CD14-positive monocyte (primary cell): ENCODE measurements at regions not wholly inside any gene's neighbourhood (a gene's known extent, or its start where the extent isn't known, plus 50 kb on each side); places are given as distances from the start of the nearest gene placed in this dataset.

Source experiments
- DNase-seq, 3 donors: peaks; one replicate each; pipeline ENCODE4 v3.0.0-alpha.2; 2011 to 2022
- H2AFZ ChIP-seq: 2 replicates; pipeline ENCODE4 v1.6.0; 2012; ENCODE audit warnings: mild to moderate bottlenecking, low read depth, low read length, inconsistent platforms; ENCODE audit not compliant: insufficient read depth, poor library complexity, severe bottlenecking
- H3K27ac ChIP-seq, 2 donors: 1 replicate in 1 of 2; 2 replicates in 1 of 2; pipeline ENCODE4 v1.5.1; 2012 to 2013; ENCODE audit warnings: low read length in 2 of 2, control low read depth in 1 of 2, inconsistent platforms in 1 of 2, low read depth in 1 of 2, mild to moderate bottlenecking in 1 of 2
- H3K27me3 ChIP-seq, 2 donors: one replicate each; pipeline versions ENCODE4 v1.6.0 to v1.6.1; 2011 to 2013; ENCODE audit warnings: low read length in 2 of 2; ENCODE audit not compliant: control insufficient read depth in 2 of 2, insufficient read depth in 2 of 2
- H3K36me3 ChIP-seq, 2 donors: replicated peaks in 1 of 2; 1 replicate in 1 of 2; 2 replicates in 1 of 2; pipeline versions ENCODE4 v1.5.1 to v1.6.1; 2012 to 2013; ENCODE audit warnings: low read length in 2 of 2, control low read depth in 1 of 2, inconsistent platforms in 1 of 2, mild to moderate bottlenecking in 1 of 2; ENCODE audit not compliant: insufficient read depth in 2 of 2, control insufficient read depth in 1 of 2
- H3K4me1 ChIP-seq, 2 donors: 1 replicate in 1 of 2; 2 replicates in 1 of 2; pipeline versions ENCODE4 v1.5.1 to v1.6.1; 2012 to 2013; ENCODE audit warnings: low read length in 2 of 2, control low read depth in 1 of 2, inconsistent platforms in 1 of 2, mild to moderate bottlenecking in 1 of 2, moderate library complexity in 1 of 2; ENCODE audit not compliant: insufficient read depth in 2 of 2, control insufficient read depth in 1 of 2
- H3K4me2 ChIP-seq: replicated peaks from 2 replicates; pipeline ENCODE3; 2012; ENCODE audit warnings: low read length, moderate library complexity, mild to moderate bottlenecking; ENCODE audit not compliant: poor library complexity, severe bottlenecking; ENCODE audit errors: extremely low read depth
- H3K4me3 ChIP-seq, 3 experiments: fragments of 200-600 bp in 1 of 3; sonication (generic) in 1 of 3; replicated peaks in 1 of 3; 1 replicate in 2 of 3; 2 replicates in 1 of 3; pipeline ENCODE4 v1.5.1; 2011 to 2013; ENCODE audit warnings: low read length in 3 of 3, mild to moderate bottlenecking in 3 of 3, control low read depth in 2 of 3, low read depth in 2 of 3, inconsistent platforms in 1 of 3, moderate library complexity in 1 of 3
- H3K79me2 ChIP-seq: 2 replicates; pipeline ENCODE4 v1.6.0; 2012; ENCODE audit warnings: mild to moderate bottlenecking, control low read depth, inconsistent platforms, low read length, moderate library complexity; ENCODE audit not compliant: insufficient read depth
- H3K9ac ChIP-seq: 2 replicates; pipeline ENCODE4 v1.6.0; 2017; ENCODE audit warnings: low read length, mild to moderate bottlenecking; ENCODE audit not compliant: insufficient read depth, poor library complexity, severe bottlenecking
- H3K9me3 ChIP-seq, 2 donors: replicated peaks in 1 of 2; 1 replicate in 1 of 2; 2 replicates in 1 of 2; pipeline versions ENCODE4 v1.5.1 to v1.6.1; 2012 to 2013; ENCODE audit warnings: low read length in 2 of 2, control low read depth in 1 of 2; ENCODE audit not compliant: control insufficient read depth in 1 of 2, insufficient read depth in 1 of 2
- H4K20me1 ChIP-seq: 2 replicates; pipeline ENCODE4 v1.6.0; 2012; ENCODE audit warnings: mild to moderate bottlenecking, low read length, control low read depth, moderate library complexity; ENCODE audit not compliant: insufficient read depth
- H3K27ac Mint-ChIP-seq, 7 donors: one replicate each; pipeline ENCODE4 v1.8.0; 2020; ENCODE audit warnings: mild to moderate bottlenecking in 7 of 7, mixed read lengths in 7 of 7, moderate library complexity in 6 of 7, inconsistent platforms in 2 of 7
- H3K27me3 Mint-ChIP-seq, 3 donors: one replicate each; pipeline ENCODE4 v1.8.0; 2021 to 2022; ENCODE audit warnings: low read depth in 3 of 3, mild to moderate bottlenecking in 3 of 3, mixed read lengths in 3 of 3, moderate library complexity in 3 of 3, inconsistent platforms in 1 of 3
- H3K36me3 Mint-ChIP-seq, 2 donors: one replicate each; pipeline ENCODE4 v1.8.0; 2020; ENCODE audit warnings: mixed read lengths in 2 of 2, inconsistent platforms in 1 of 2, mild to moderate bottlenecking in 1 of 2
- H3K4me1 Mint-ChIP-seq: one replicate; pipeline ENCODE4 v1.8.0; 2020; ENCODE audit warnings: mild to moderate bottlenecking, mixed read lengths
- H3K4me3 Mint-ChIP-seq, 2 donors: one replicate each; pipeline ENCODE4 v1.8.0; 2020; ENCODE audit warnings: mild to moderate bottlenecking in 2 of 2, mixed read lengths in 2 of 2, moderate library complexity in 1 of 2
- H3K9me3 Mint-ChIP-seq, 7 donors: one replicate each; pipeline ENCODE4 v1.8.0; 2020 to 2022; ENCODE audit warnings: mixed read lengths in 7 of 7, mild to moderate bottlenecking in 6 of 7, moderate library complexity in 6 of 7, inconsistent platforms in 2 of 7
- CTCF ChIP-seq: fragments of 200-600 bp; IDR thresholded peaks from one replicate; pipeline ENCODE4 v1.8.0; 2022; ENCODE audit warnings: antibody characterized with exemption, mild to moderate bottlenecking
- WGBS: methylation state at CpG from one replicate; pipeline ENCODE4 v1.1.5; 2013; ENCODE audit warnings: missing lambda C conversion rate; ENCODE audit not compliant: insufficient coverage; 5-methylcytosine and 5-hydroxymethylcytosine counted together
- intact Hi-C, 2 donors: fragments of 100-400 bp; cut with micrococcal nuclease; formaldehyde crosslinking; loops; one replicate each; pipeline versions ENCODE4 v1.15.0 to v1.15.1; 2023

- Mint-ChIP-seq H3K4me3 (no peak overlapping the region), H3K9me3 (peaks cover 0 to 4% (median 0%) of the 10 kb centered on the region in 7 donors), H3K36me3 (no peaks in the 10 kb centered on the region), H3K27me3 (peaks cover 0 to 4% (median 0%) of the 10 kb centered on the region in 3 donors), H3K27ac (no peak overlapping the region), H3K4me1 (no peaks in the 10 kb centered on the region)
- no peak overlapping the region for H3K4me3 ChIP-seq
- H3K79me2 ChIP-seq, result no peaks in the 10 kb centered on the region
- H3K9ac ChIP-seq, result no peak overlapping the region
- H3K27me3 ChIP-seq, result no peaks in the 10 kb centered on the region
- no peaks in the 10 kb centered on the region for H3K9me3 ChIP-seq
- H3K4me2 ChIP-seq, result no peak overlapping the region
- no peaks in the 10 kb centered on the region for H3K4me1 ChIP-seq
- intact Hi-C loops, result no loop called here
- 92% methylated on average over 2 of the region's 4 CpGs for WGBS
- H3K27ac ChIP-seq, result no peak overlapping the region
- no peak for DNase-seq
- TF ChIP-seq CTCF, result no peak
- H3K36me3 ChIP-seq, result no peaks in the 10 kb centered on the region
- no peaks in the 10 kb centered on the region for H4K20me1 ChIP-seq
- no peak overlapping the region for H2AFZ ChIP-seq
These were observed 144.0 kb upstream of the KRR1 start for GRCh38 chr12:75655315-75655806.

DNA sequence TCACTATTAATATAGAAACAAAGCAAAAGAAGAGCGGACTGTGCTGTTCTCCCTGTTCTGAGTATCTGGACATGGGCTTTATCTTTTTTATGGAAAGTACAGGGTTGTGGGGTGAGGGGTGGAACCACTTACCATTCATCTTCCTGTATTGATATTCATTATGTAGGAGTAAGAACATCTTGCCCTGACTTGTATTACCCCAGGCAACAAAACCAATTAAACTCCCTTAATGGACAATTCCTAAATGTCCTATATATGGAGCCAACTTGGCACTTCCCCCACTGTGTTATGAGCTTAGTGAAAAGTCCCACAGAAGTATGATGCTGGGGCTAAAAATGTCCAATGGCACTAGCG is 139.9 kb upstream of the KRR1 start:
- no peaks in the 10 kb centered on the region for H3K36me3 ChIP-seq
- H3K4me3 ChIP-seq, result no peak overlapping the region
- intact Hi-C loops, result no loop called here

More for the DNA sequence above, 139.9 kb upstream of the KRR1 start:
- no peak for TF ChIP-seq CTCF
- Histone ChIP-seq H3K27ac (no peak overlapping the region), H3K79me2 (no peaks in the 10 kb centered on the region), H3K27me3 (no peaks in the 10 kb centered on the region), H3K4me1 (no peaks in the 10 kb centered on the region), H3K9ac (no peak overlapping the region), H3K4me2 (no peak overlapping the region), H2AFZ (no peak overlapping the region), H4K20me1 (no peaks in the 10 kb centered on the region), H3K9me3 (no peaks in the 10 kb centered on the region)
- WGBS, result no CpG with 5 or more reads among the region's 2 CpGs
- no peaks in the 10 kb centered on the region for H3K4me1 Mint-ChIP-seq
- H3K36me3 Mint-ChIP-seq, result no peaks in the 10 kb centered on the region
- no peak overlapping the region for H3K27ac Mint-ChIP-seq
- no peak overlapping the region for H3K4me3 Mint-ChIP-seq
- peaks cover 0 to 4% (median 0%) of the 10 kb centered on the region in 3 donors for H3K27me3 Mint-ChIP-seq
- no peak for DNase-seq
- peaks cover 0 to 3% (median 0%) of the 10 kb centered on the region in 7 donors for H3K9me3 Mint-ChIP-seq
